ENCODE measurements at regions not wholly inside any gene's neighbourhood (a gene's known extent, or its start where the extent isn't known, plus 50 kb on each side); places are given as distances from the start of the nearest gene placed in this dataset.
A peak's percentile ranks its signal among the peaks of the same experiment; 100 is the strongest.

GRCh38 chr4:129344058-129344457, 248.1 kb downstream of the C4orf33 start:
- H3K27me3 ChIP-seq (ENCODE audit: insufficient read depth, low read length), result no peaks in the 10 kb centered on the region
- peak; percentile 35 for DNase-seq (ENCODE audit: insufficient read length, low spot score, missing footprints)
- TF ChIP-seq, protein P1, sequence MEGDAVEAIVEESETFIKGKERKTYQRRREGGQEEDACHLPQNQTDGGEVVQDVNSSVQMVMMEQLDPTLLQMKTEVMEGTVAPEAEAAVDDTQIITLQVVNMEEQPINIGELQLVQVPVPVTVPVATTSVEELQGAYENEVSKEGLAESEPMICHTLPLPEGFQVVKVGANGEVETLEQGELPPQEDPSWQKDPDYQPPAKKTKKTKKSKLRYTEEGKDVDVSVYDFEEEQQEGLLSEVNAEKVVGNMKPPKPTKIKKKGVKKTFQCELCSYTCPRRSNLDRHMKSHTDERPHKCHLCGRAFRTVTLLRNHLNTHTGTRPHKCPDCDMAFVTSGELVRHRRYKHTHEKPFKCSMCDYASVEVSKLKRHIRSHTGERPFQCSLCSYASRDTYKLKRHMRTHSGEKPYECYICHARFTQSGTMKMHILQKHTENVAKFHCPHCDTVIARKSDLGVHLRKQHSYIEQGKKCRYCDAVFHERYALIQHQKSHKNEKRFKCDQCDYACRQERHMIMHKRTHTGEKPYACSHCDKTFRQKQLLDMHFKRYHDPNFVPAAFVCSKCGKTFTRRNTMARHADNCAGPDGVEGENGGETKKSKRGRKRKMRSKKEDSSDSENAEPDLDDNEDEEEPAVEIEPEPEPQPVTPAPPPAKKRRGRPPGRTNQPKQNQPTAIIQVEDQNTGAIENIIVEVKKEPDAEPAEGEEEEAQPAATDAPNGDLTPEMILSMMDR (IDR thresholded peaks at IDR 0.05; ENCODE audit: extremely low read depth, low read depth, low read length), result peak; percentile 66

GRCh38 chr4:129345609-129346008, 249.7 kb downstream of the C4orf33 start:
- H2AFZ ChIP-seq (ENCODE audit: low read length), result no peak overlapping the region
- H3K4me1 ChIP-seq (ENCODE audit: insufficient read depth, low read length), result peaks cover 8% of the 10 kb centered on the region
- H3K9me3 ChIP-seq (ENCODE audit: low read depth, low read length), result no peaks in the 10 kb centered on the region
- no peak overlapping the region for H3K4me3 ChIP-seq (ENCODE audit: insufficient read depth, low read length)
- H3K4me2 ChIP-seq (ENCODE audit: insufficient read depth, low read length), result no peak overlapping the region
- no peaks in the 10 kb centered on the region for H3K27me3 ChIP-seq (ENCODE audit: insufficient read depth, low read length)
- H3K79me2 ChIP-seq (ENCODE audit: insufficient read depth, low read length), result no peaks in the 10 kb centered on the region
- no peak overlapping the region for H3K27ac ChIP-seq (ENCODE audit: low read depth, low read length)
- TF ChIP-seq, protein P1 (IDR thresholded peaks at IDR 0.05; ENCODE audit: extremely low read depth, low read depth, low read length), result no peak
- DNase-seq (ENCODE audit: insufficient read length, low spot score, missing footprints), result no peak
- no peaks in the 10 kb centered on the region for H4K20me1 ChIP-seq (ENCODE audit: insufficient read depth, low read length)
- no peaks in the 10 kb centered on the region for H3K36me3 ChIP-seq (ENCODE audit: insufficient read depth, low read length)

More at GRCh38 chr4:129344058-129344457, 248.1 kb downstream of the C4orf33 start:
- H3K4me1 ChIP-seq (ENCODE audit: insufficient read depth, low read length), result peaks cover 8% of the 10 kb centered on the region
- peak overlapping the region; percentile 35 for H3K4me2 ChIP-seq (ENCODE audit: insufficient read depth, low read length)
- H3K9me3 ChIP-seq (ENCODE audit: low read depth, low read length), result no peaks in the 10 kb centered on the region
- no peak overlapping the region for H3K27ac ChIP-seq (ENCODE audit: low read depth, low read length)
- H3K4me3 ChIP-seq (ENCODE audit: insufficient read depth, low read length), result peak overlapping the region; percentile 14
- no peaks in the 10 kb centered on the region for H3K36me3 ChIP-seq (ENCODE audit: insufficient read depth, low read length)
- peak overlapping the region; percentile 0 for H2AFZ ChIP-seq (ENCODE audit: low read length)
- H3K79me2 ChIP-seq (ENCODE audit: insufficient read depth, low read length), result no peaks in the 10 kb centered on the region
- no peaks in the 10 kb centered on the region for H4K20me1 ChIP-seq (ENCODE audit: insufficient read depth, low read length)

- H3K4me3 ChIP-seq (ENCODE audit: insufficient read depth, low read length), result no peak overlapping the region
- no peak overlapping the region for H3K4me2 ChIP-seq (ENCODE audit: insufficient read depth, low read length)
- H2AFZ ChIP-seq (ENCODE audit: low read length), result no peak overlapping the region
- no peaks in the 10 kb centered on the region for H3K9me3 ChIP-seq (ENCODE audit: low read depth, low read length)
- H3K4me1 ChIP-seq (ENCODE audit: insufficient read depth, low read length), result peaks cover 8% of the 10 kb centered on the region
- TF ChIP-seq, protein P1 (IDR thresholded peaks at IDR 0.05; ENCODE audit: extremely low read depth, low read depth, low read length), result no peak
- no peak overlapping the region for H3K27ac ChIP-seq (ENCODE audit: low read depth, low read length)
- no peaks in the 10 kb centered on the region for H3K79me2 ChIP-seq (ENCODE audit: insufficient read depth, low read length)
- no peak for DNase-seq (ENCODE audit: insufficient read length, low spot score, missing footprints)
- H4K20me1 ChIP-seq (ENCODE audit: insufficient read depth, low read length), result no peaks in the 10 kb centered on the region
- no peaks in the 10 kb centered on the region for H3K36me3 ChIP-seq (ENCODE audit: insufficient read depth, low read length)
- H3K27me3 ChIP-seq (ENCODE audit: insufficient read depth, low read length), result no peaks in the 10 kb centered on the region
These were observed 250.1 kb downstream of the C4orf33 start for GRCh38 chr4:129346036-129346435.

GRCh38 chr4:129346734-129347133, 250.8 kb downstream of the C4orf33 start:
- TF ChIP-seq, protein P1 (IDR thresholded peaks at IDR 0.05; ENCODE audit: extremely low read depth, low read depth, low read length), result no peak
- no peaks in the 10 kb centered on the region for H3K36me3 ChIP-seq (ENCODE audit: insufficient read depth, low read length)
- no peaks in the 10 kb centered on the region for H3K27me3 ChIP-seq (ENCODE audit: insufficient read depth, low read length)
- peaks cover 8% of the 10 kb centered on the region for H3K4me1 ChIP-seq (ENCODE audit: insufficient read depth, low read length)
- no peak overlapping the region for H3K4me2 ChIP-seq (ENCODE audit: insufficient read depth, low read length)
- H4K20me1 ChIP-seq (ENCODE audit: insufficient read depth, low read length), result no peaks in the 10 kb centered on the region
- no peaks in the 10 kb centered on the region for H3K79me2 ChIP-seq (ENCODE audit: insufficient read depth, low read length)
- H3K9me3 ChIP-seq (ENCODE audit: low read depth, low read length), result no peaks in the 10 kb centered on the region
- H3K27ac ChIP-seq (ENCODE audit: low read depth, low read length), result no peak overlapping the region
- no peak overlapping the region for H2AFZ ChIP-seq (ENCODE audit: low read length)
- DNase-seq (ENCODE audit: insufficient read length, low spot score, missing footprints), result no peak
- H3K4me3 ChIP-seq (ENCODE audit: insufficient read depth, low read length), result no peak overlapping the region
